GM12878 (cell line): ENCODE measurements at regions not wholly inside any gene's neighbourhood (a gene's known extent, or its start where the extent isn't known, plus 50 kb on each side); places are given as distances from the start of the nearest gene placed in this dataset.

Experiments used
- ATAC-seq: fragments of 200-7000 bp; cut with Tn5 transposase; 3 replicates; pipeline ENCODE4 v1.9.1; 2020; ENCODE audit warnings: mild to moderate bottlenecking, moderate library complexity
- BruUV-seq: library from RNA; stranded (reverse); fragments of 400-500 nt; replicated peaks from 2 replicates; lab custom pipeline; 2021; lab: Mats Ljungman, UMichigan
- CTCF ChIA-PET: fragments of 300-600 bp; sonication (Branson Sonifier 250); formaldehyde crosslinking; extraction: SDS; loops from one replicate; lab custom pipeline; 2021; ENCODE audit warnings: inconsistent platforms; lab: Yijun Ruan, JAX
- POLR2A ChIA-PET: fragments of 350-600 bp; formaldehyde crosslinking; extraction: SDS; loops from one replicate; lab custom pipeline; 2021; ENCODE audit warnings: inconsistent platforms; lab: Charles Lee
- RAD21 ChIA-PET: fragments of 300-600 bp; sonication (Branson Sonifier 250); formaldehyde crosslinking; loops from one replicate; lab custom pipeline; 2023; ENCODE audit warnings: antibody characterized with exemption; ENCODE audit not compliant: unreplicated experiment; lab: Charles Lee
- SMC1A ChIA-PET: fragments of 300-600 bp; sonication (Branson Sonifier 250); formaldehyde crosslinking; loops from one replicate; lab custom pipeline; 2023; ENCODE audit not compliant: unreplicated experiment, uncharacterized antibody; lab: Charles Lee
- DNase-seq: peaks from one replicate; pipeline ENCODE4 v3.0.0-alpha.2; 2011; ENCODE audit warnings: low read depth, low spot score
- FAIRE-seq: peaks from 3 replicates; lab custom pipeline; 2011; peaks lifted over from hg19 to GRCh38; lab: Jason Lieb, UNC
- H2AFZ ChIP-seq: 2 replicates; pipeline ENCODE4 v1.6.0; 2011; ENCODE audit warnings: low read depth, low read length, control low read depth; ENCODE audit not compliant: control insufficient read depth
- H3K27ac ChIP-seq: 2 replicates; pipeline ENCODE4 v1.5.1; 2011; ENCODE audit warnings: control low read depth; ENCODE audit not compliant: control insufficient read depth, insufficient read depth
- H3K27me3 ChIP-seq, 2 experiments: replicated peaks in 1 of 2; 2 replicates each; pipeline versions ENCODE4 v1.6.0 to v1.6.1; 2011; ENCODE audit warnings: low read length in 1 of 2; ENCODE audit not compliant: control insufficient read depth in 2 of 2, insufficient read depth in 2 of 2
- H3K36me3 ChIP-seq, 2 experiments: 2 replicates each; pipeline ENCODE4 v1.5.1; 2011; ENCODE audit warnings: low read length in 1 of 2; ENCODE audit not compliant: control insufficient read depth in 2 of 2, insufficient read depth in 2 of 2
- H3K4me1 ChIP-seq: 2 replicates; pipeline ENCODE4 v1.6.1; 2011; ENCODE audit warnings: mild to moderate bottlenecking, low read length, moderate library complexity, mixed read lengths; ENCODE audit not compliant: control insufficient read depth, insufficient read depth
- H3K4me2 ChIP-seq: 2 replicates; pipeline ENCODE4 v1.6.0; 2011; ENCODE audit warnings: control low read depth; ENCODE audit not compliant: control insufficient read depth, insufficient read depth
- H3K4me3 ChIP-seq: fragments of 200-600 bp; sonication (generic); 2 replicates; pipeline ENCODE4 v1.5.1; 2016
- H3K79me2 ChIP-seq: 2 replicates; pipeline ENCODE4 v1.6.0; 2011; ENCODE audit warnings: low read length; ENCODE audit not compliant: control insufficient read depth, insufficient read depth
- H3K9ac ChIP-seq: 2 replicates; pipeline ENCODE4 v1.8.0; 2011; ENCODE audit warnings: low read length, control low read depth, mixed read lengths; ENCODE audit not compliant: control insufficient read depth, insufficient read depth
- H3K9me3 ChIP-seq: replicated peaks from 3 replicates; pipeline ENCODE4 v1.5.1; 2011; ENCODE audit warnings: mild to moderate bottlenecking, low read length; ENCODE audit not compliant: control insufficient read depth, insufficient read depth
- H4K20me1 ChIP-seq: 2 replicates; pipeline ENCODE4 v1.6.0; 2011; ENCODE audit not compliant: control insufficient read depth, insufficient read depth
- BCL11A ChIP-seq: IDR thresholded peaks from 2 replicates; pipeline ENCODE4 v1.6.1; 2011; ENCODE audit warnings: low read depth, low read length
- CEBPB ChIP-seq, 2 experiments: fragments of 150-350 bp in 1 of 2; IDR thresholded peaks; 2 replicates each; pipeline ENCODE4 v1.6.1; 2012 to 2014; ENCODE audit warnings: low read depth in 2 of 2, low read length in 2 of 2, borderline replicate concordance in 1 of 2, inconsistent platforms in 1 of 2
- CREM ChIP-seq: IDR thresholded peaks from 2 replicates; pipeline ENCODE4 v1.6.1; 2014; ENCODE audit warnings: antibody characterized with exemption, low read depth
- EGR1 ChIP-seq, 2 experiments: IDR thresholded peaks; 1 replicate in 1 of 2; 2 replicates in 1 of 2; pipeline ENCODE4 v1.6.1; 2011 to 2012; ENCODE audit warnings: low read depth in 2 of 2, low read length in 2 of 2, borderline replicate concordance in 1 of 2, mild to moderate bottlenecking in 1 of 2, moderate library complexity in 1 of 2
- IRF3 ChIP-seq: fragments of 450-650 bp; IDR thresholded peaks from 2 replicates; pipeline ENCODE4 v1.6.1; 2014; ENCODE audit warnings: mild to moderate bottlenecking
- LARP7 ChIP-seq: fragments of 450-650 bp; IDR thresholded peaks from 2 replicates; pipeline ENCODE4 v1.6.1; 2017; ENCODE audit warnings: mild to moderate bottlenecking
- NFIC ChIP-seq: IDR thresholded peaks from 2 replicates; pipeline ENCODE4 v1.6.1; 2012; ENCODE audit warnings: low read depth, mild to moderate bottlenecking, inconsistent platforms, low read length, moderate library complexity
- RCOR1 ChIP-seq: conservative IDR thresholded peaks from 2 replicates; pipeline ENCODE4 v1.6.1; 2012; ENCODE audit warnings: low read depth, low read length, improper control_type of control experiment
- RUNX3 ChIP-seq: IDR thresholded peaks from 2 replicates; pipeline ENCODE4 v1.6.1; 2012; ENCODE audit warnings: low read length, inconsistent platforms
- SIN3A ChIP-seq: IDR thresholded peaks from 2 replicates; pipeline ENCODE4 v1.6.1; 2012; ENCODE audit warnings: low read depth, low read length, improper control_type of control experiment
- SRF ChIP-seq, 2 experiments: IDR thresholded peaks; 2 replicates each; pipeline ENCODE4 v1.6.1; 2011; ENCODE audit warnings: low read depth in 2 of 2, low read length in 2 of 2, mild to moderate bottlenecking in 1 of 2, moderate library complexity in 1 of 2
- STAT3 ChIP-seq: IDR thresholded peaks from 2 replicates; pipeline ENCODE4 v1.6.1; 2011; ENCODE audit warnings: low read depth, low read length, improper control_type of control experiment
- ZBTB33 ChIP-seq: fragments of 450-650 bp; IDR thresholded peaks from 2 replicates; pipeline ENCODE4 v1.6.1; 2017; ENCODE audit warnings: mild to moderate bottlenecking
- ZNF24 ChIP-seq: fragments of 450-650 bp; IDR thresholded peaks from 2 replicates; pipeline ENCODE4 v1.6.1; 2017; ENCODE audit warnings: antibody characterized with exemption, mild to moderate bottlenecking
- ZNF384 ChIP-seq: IDR thresholded peaks from 2 replicates; pipeline ENCODE4 v1.6.1; 2012; ENCODE audit warnings: low read depth, mild to moderate bottlenecking, low read length, improper control_type of control experiment, borderline replicate concordance
- WGBS: methylation state at CpG from one replicate; pipeline ENCODE4 v1.1.6; 2016; ENCODE audit warnings: low lambda C conversion rate; ENCODE audit not compliant: insufficient replicate concordance, insufficient coverage; ENCODE audit errors: missing lambda C conversion rate; 5-methylcytosine and 5-hydroxymethylcytosine counted together
- in situ Hi-C: fragments of 300-500 bp; cut with MboI; formaldehyde crosslinking; loops from 9 replicates; pipeline ENCODE4 v1.14.3; 2018; ENCODE audit warnings: mixed read lengths
- intact Hi-C: fragments of 100-400 bp; cut with micrococcal nuclease; formaldehyde crosslinking; loops from one replicate; pipeline ENCODE4 v1.14.2; 2022; ENCODE audit not compliant: unreplicated experiment

GRCh38 chr6:109309917-109310316 is 72.3 kb downstream of the CD164 start:
- Histone ChIP-seq H3K4me2 (no peak overlapping the region), H3K27me3 (0 out of 4 replicates have a peak, but pooled peaks cover 0 to 5% of the 10 kb centered on the region in 2 experiments), H3K27ac (no peak overlapping the region), H3K4me1 (no peaks in the 10 kb centered on the region), H3K4me3 (no peak overlapping the region), H2AFZ (no peak overlapping the region), H4K20me1 (no peaks in the 10 kb centered on the region), H3K36me3 (no peaks in the 10 kb centered on the region), H3K9ac (no peak overlapping the region), H3K79me2 (no peaks in the 10 kb centered on the region), H3K9me3 (no peaks in the 10 kb centered on the region)
- TF ChIP-seq STAT3 (no peak), ZNF24 (no peak), ZNF384 (no peak), CREM (no peak), RUNX3 (no peak), RCOR1 (no peak), NFIC (no peak), SRF (IDR thresholded peaks at IDR 0.05; ENCODE audit: low read depth in 2 of 2, low read length in 2 of 2) (no peak), BCL11A (no peak), IRF3 (no peak), LARP7 (no peak), SIN3A (no peak), CEBPB (IDR thresholded peaks at IDR 0.05; ENCODE audit: borderline replicate concordance in 1 of 2, low read depth in 2 of 2, low read length in 2 of 2) (no peak), ZBTB33 (no peak), EGR1 (IDR thresholded peaks at IDR 0.05; ENCODE audit: borderline replicate concordance in 1 of 2, low read depth in 2 of 2, low read length in 2 of 2) (no peak)
- no peak for ATAC-seq
- ChIA-PET SMC1A (no interaction called here), RAD21 (no interaction called here), CTCF (no interaction called here), POLR2A (no interaction called here)
- no peak for FAIRE-seq
- intact Hi-C loops (no loop called here), in situ Hi-C loops (no loop called here)
- WGBS = 44% methylated on average over 5 of the region's 5 CpGs
- DNase-seq = no peak
- no TSS peak for BruUV-seq
